T1000 (cell line): ENCODE measurements at regions not wholly inside any gene's neighbourhood (a gene's known extent, or its start where the extent isn't known, plus 50 kb on each side); places are given as distances from the start of the nearest gene placed in this dataset.

Experiments used
- DNase-seq: peaks from one replicate; lab custom pipeline; 2025; ENCODE audit warnings: mixed read lengths; lab: John Stamatoyannopoulos, UW

DNA sequence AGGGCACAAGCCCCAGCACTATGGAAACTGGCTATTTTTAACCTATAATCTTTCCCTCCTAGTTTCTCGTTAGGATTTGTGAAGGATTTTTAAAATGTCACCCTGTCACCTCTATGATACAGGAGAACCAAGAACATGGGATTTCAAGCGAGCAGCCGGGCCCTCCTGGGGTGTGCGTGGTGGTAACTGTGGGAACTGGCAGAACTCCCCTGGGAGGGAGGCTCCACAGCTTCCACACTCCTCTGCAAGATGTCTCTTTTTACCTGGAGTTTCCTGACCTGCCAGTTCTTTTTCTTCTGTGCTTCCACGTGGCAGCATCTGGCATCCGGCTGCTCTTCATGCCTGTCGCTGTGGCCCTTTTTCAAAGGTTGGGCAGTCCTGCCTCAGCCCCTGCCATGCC is 386.3 kb upstream of the MYT1L start:
- DNase-seq = no peak

GRCh38 chr2:2716771-2717170 is 385.7 kb upstream of the MYT1L start:
- no peak for DNase-seq

GRCh38 chr2:2715036-2715818 is 384.2 kb upstream of the MYT1L start:
- no peak for DNase-seq

GRCh38 chr2:2714408-2714807 is 383.3 kb upstream of the MYT1L start:
- no peak for DNase-seq

DNA sequence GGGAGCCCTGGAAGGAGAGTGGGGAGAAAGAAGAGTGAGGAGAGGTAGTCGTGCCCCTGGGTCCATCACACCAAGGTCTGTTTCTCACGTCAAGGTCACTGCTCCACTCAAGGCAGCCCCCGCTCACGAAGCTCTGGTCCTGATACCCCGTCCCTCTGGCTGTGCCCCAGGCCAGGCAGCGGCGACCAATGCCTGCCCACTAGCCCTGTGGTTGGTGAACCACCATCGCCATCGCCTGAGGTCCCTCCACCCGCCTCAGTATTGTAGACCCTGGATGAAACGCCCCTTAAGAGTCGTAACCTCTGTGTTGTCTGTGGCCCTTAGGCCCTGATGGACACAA is 378.3 kb upstream of the MYT1L start:
- DNase-seq = no peak

DNA sequence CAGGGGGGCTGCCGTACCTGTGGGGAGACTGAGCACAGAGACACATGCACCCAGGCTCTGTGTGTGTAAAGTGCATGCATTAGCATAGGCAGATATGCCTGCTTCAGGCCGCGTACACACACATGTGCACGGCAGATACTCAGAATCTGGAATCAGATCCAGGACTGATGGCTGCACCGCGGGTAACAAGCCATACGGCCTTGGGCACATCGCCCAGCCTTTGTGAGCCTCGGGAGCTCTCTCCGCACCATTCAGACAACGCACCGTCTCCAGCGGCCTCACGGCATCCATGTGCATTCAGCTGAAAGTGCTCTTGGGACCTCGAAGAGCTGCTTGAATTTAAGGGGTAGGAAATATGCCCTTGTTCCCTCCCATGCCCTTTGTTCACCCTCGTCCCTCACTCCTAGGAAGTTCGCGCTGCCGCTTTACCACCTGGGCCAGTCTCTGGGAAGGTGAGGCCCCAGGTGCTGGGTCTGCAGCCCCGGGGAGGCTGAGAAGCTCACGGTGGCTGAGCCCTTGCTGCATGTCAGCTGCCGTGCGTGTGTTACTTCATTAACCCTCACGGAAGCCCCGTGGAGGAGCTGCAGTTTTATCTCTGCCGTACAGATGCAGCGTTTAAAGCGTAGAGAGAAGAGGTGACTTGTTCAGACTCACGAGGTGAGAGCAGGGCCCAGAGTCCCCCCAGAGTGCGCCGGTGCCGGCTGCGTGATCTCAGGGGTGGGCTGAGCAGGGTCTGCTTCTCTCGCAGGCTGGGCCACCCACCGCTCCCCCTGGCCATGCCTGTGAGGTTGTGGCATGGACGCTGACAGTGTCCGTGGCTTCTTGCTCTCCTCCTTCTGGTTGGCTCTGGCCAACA is 377.7 kb upstream of the MYT1L start:
- DNase-seq = no peak

GRCh38 chr2:2707206-2707991 is 376.3 kb upstream of the MYT1L start:
- DNase-seq = no peak

DNA sequence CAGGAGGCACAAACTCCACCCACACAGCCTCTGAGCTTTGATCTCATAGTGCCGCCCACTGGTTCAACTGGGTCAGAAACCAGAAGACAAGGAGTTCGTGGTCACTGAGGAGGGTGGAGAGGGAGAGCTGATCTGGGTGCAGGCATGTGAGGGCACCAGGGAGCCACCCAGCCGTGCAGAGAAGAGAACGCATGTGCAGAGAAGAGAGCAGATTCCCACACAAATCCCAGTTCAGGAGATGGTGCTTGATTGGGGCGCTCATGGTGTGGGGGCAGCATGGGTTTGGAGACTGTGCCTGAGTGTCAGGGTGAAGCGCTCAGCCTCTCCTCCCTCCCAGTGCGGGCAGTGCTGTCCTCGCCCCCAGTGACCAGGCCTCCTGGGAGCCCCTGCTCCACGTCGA is 375.2 kb upstream of the MYT1L start:
- DNase-seq = no peak

DNA sequence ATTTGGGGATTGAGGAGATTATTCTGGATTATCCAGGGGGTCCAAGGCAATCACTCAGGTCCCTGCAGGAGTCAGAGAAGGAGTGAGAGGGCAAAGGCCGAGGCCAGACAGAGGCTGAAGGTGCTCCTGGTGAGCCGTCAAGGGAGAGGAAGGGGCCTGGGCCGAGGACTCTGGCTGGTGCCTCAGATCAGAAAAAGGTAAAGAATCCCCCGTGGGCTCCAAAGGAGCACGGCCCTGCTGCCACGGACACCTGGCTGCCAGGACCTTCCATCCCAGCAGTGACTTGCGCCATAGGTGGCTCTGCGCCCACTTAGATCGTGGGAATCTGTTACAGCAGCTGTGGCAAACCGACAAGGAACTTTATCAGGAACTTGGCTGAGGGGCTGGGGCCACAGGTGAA is 374.8 kb upstream of the MYT1L start:
- no peak for DNase-seq

DNA sequence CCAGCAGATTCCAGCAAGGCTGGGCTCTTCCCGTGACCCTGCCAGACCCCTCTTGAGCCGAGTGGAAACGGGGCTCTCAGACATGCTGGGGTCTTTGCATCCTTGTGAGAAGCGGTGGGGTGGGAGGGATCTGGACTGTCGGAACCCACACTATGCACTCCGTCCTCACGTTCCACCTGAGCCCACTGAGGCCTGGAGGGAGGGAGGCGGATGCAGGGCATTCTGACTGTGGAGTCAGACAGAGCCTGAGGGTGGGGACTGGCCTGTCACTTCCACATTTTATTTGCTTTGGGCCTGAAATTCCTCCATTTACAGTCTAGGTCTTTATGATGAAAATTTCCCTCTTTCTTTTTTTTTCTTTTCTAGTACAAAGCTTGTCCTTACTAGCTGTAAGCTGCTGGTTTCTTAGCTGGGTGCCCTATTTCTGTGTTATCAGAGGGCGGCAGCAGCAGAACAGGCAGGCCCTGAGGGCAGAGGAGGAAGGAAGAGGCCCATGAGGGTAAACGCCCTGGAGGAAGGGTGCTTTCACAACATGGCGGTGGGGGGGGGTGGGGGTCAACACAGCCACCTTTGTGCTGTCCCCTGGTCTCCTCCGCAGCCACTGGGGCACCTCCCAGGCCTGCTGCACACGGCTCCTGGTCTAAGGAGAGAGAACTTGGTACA is 373.5 kb upstream of the MYT1L start:
- DNase-seq = no peak

- DNase-seq = no peak
Measured at GRCh38 chr2:2703762-2704427, 372.8 kb upstream of the MYT1L start.

- DNase-seq = no peak
Measured at GRCh38 chr2:2703172-2703571, 372.1 kb upstream of the MYT1L start.

GRCh38 chr2:2702385-2702784 is 371.3 kb upstream of the MYT1L start:
- no peak for DNase-seq

DNA sequence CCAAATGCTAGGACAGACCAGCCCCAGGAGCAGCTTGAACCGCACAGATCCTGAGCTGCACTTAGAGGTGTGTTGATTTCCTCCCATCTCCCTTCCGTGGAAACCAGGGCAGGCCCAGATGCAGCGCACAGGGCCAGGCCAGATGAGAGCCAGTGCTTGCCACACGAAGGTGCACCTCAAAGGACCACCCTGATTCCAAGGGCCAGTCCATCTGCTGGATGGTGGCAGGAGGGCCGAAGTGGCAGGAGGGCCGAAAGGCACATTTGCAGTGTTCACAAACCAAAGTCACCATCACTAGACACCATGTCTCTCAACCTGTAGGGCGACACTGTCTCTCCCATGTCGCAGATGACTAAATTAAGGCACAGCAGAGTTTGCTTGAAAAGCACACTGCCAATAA is 370.7 kb upstream of the MYT1L start:
- DNase-seq = no peak

GRCh38 chr2:2701176-2701781 is 370.2 kb upstream of the MYT1L start:
- no peak for DNase-seq

DNA sequence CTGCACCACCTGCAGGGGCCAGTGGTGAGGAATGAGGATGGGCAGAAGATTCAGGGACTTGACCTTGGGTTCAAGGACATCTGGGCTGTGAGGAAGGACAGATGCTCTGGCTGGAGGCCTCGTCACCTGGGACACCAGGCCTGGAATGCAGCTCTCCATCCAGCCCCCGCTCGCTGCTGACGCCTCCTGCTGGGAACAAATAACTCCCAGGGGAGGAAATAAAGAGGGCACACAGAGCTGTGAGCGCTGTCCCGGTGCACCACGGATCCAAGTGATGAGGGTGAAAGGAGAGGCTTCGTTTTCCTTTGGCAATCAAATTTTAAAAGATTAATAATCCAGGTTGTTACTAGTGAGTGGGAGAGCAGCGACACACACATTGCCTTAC is 368.0 kb upstream of the MYT1L start:
- no peak for DNase-seq

DNA sequence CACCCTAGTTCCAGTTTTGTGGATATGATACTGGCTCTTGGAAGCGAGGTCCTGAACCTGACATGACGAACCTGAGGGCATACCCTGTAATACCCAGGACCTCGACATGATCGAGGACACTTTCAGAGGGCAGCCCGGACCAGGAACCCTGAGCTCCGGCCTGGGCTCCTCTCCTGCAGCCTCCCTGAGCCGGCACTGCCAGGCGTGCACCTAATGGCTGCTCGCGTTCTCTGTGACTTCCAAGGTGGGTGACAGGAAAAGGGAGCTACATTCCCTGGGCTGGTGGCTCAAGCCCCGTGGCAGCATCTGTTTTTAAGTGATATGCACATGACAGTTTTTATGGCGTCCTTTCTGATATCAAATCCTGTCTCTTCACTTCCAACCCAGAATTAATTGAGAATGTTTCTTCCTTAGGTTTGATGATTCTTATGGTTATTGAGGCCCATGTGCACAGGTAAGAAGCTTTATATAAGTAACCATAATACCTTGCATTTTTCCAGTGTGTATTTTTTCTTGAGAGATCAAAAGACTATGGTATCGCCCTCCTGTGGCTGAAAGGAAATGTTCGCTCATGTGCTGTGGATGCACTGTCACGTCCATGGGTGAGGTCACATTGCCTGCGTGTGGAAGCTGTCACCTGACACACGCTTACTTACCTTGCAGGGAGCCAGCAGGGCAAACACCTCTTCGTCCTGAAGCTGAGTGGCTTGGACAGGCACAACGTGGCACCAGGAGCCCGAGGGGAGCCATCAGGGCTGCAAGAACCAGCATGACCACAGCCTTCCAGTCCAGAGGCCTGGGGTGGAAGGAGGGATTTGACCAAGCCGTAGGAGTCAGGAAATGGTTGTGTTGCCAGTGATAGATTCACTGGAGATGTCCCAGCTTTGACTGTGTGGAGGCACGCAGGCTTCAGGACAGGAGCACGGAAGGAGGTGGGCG is 367.4 kb upstream of the MYT1L start:
- DNase-seq = no peak

- DNase-seq = no peak
Measured at GRCh38 chr2:2696733-2697455, 365.8 kb upstream of the MYT1L start.

- DNase-seq = no peak
Measured at GRCh38 chr2:2696325-2696724, 365.2 kb upstream of the MYT1L start.
